ENCODE measurements at regions not wholly inside any gene's neighbourhood (a gene's known extent, or its start where the extent isn't known, plus 50 kb on each side); places are given as distances from the start of the nearest gene placed in this dataset.
A peak's percentile ranks its signal among the peaks of the same experiment; 100 is the strongest.

DNA sequence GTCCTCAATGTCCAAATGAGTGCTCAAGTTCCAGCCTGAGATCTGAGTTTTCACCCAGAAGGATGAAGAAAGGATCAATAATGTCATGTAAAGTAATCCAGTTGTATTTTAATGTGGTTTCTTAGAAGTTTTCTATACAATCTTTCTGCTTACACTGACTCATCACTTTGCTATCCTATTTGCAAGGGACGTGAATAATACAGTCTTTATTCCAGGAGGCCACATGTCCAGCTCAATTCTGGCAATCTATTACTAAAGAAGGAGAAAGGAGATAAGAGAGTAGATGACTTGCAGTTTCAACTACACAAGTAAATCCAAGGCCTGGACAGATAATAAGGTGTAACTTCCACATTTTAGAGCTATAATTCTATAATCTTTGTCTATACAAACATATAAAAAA lies 601.1 kb upstream of the SETBP1 start:
- DNase-seq = no peak

DNA sequence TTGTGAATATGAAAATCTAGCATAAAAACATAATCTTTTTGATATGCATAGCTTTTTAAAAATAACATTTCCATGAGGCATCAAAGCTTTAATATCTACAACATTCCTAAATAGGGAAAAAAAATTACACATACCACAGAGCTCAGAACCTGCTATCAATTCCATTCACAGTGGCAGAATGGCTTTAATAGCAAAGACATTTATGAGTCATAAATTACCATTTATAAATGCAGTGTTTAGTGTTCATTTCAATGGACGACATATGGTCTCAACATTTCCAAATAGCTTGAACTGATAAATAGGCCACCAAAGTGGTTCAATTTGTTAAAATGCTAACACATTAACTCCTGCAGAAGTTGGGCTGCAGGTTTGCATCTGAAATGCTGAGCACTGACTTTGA lies 600.6 kb upstream of the SETBP1 start:
- DNase-seq = no peak

DNA sequence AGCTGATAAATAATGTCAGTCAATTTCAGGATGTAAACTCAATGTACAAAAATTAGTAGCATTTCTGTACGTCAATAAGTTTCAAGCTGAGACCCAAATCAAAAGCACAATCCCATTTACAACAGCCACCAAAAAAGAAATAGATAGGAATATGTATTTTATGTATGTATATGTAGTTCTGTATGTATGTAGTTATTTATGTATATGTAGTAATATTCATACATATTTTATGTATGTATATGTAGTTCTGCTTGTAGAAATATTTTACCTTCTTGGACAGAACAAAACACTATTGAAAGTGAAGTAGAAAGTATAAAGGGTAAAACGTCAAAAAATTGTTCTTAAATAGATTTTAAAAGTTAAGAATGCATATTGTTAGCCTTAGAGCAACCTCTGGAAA lies 591.0 kb upstream of the SETBP1 start:
- no peak for DNase-seq

DNA sequence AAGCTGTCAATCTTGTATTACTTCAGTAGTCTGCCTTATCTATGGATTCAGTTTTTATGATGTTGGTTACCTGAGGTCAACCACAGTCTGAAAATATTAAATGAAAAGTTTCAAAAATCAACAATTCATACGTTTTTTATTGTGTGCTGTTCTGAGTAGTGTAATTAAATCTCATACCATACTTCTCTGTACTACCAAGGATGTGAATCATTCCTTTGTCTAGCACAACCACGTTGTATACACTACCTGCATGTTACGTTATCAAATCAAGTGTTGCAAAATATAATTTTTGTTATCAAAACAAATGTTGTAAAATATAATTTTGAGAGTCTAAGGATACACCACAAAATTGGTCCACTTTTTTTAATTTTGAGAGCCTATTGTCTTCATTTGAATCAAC lies 590.2 kb upstream of the SETBP1 start:
- DNase-seq = no peak

DNA sequence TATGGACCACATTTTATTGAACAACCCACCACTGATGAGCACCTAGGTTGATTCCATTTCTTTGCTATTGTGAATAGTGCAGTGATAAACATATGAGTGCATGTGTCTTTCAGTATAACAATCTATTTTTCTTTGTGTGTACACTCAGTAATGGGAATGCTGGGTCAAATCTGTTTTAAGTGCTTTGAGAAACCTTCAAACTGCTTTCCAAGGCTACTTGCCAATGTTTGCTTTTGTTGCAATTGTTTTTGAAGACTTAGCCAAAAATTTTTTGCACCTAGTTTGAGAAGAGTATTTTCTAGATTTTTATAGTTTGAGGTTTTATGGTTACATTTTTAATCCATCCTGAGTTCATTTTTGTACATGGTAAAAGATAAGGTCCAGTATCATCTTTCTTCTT lies 587.4 kb upstream of the SETBP1 start:
- no peak for DNase-seq

DNA sequence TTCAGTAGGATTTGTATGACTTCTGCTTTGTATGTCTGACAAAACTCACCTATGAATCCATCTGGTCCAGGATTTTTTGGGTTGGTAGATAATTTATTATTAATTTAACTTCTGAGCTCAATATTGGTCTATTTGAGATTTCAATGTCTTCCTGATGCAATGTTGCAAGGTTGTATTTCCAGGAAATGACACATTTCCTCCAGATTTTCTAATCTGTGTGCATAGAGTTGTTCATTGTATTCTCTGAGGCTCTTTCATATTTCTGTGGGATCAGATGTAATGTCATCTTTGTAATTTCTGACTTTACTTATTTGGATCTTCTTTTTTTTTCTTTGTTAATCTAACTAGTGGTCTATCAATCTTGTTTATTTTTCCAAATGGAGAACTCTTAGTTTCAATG lies 584.7 kb upstream of the SETBP1 start:
- no peak for DNase-seq

DNA sequence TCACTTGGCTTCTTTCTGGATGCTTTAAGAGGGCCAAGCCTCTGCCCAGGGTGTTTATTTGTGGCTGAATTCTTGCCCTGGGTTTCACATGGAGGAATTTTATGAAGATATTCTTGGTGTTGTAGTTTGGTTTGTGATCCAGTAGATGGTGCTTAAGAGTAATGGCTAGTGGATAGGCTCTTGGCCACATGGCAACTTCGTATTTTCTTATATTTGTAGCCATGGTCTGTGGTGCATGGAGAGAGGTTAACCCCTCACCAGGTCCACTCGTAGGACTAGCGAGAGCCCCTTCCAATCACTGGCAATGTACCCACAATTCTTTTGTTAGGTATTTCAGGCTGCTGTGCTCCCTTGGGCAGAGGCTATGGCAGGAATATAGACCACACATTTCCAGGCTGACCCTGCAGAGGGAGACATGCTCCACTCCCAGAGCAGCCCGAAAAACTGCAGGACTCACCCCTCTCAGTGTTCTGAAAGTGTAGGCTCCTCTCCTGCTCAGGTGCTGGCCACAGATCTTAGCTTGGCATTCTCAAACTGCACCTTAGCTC lies 582.1 kb upstream of the SETBP1 start:
- DNase-seq = peak; percentile 22 to 56

DNA sequence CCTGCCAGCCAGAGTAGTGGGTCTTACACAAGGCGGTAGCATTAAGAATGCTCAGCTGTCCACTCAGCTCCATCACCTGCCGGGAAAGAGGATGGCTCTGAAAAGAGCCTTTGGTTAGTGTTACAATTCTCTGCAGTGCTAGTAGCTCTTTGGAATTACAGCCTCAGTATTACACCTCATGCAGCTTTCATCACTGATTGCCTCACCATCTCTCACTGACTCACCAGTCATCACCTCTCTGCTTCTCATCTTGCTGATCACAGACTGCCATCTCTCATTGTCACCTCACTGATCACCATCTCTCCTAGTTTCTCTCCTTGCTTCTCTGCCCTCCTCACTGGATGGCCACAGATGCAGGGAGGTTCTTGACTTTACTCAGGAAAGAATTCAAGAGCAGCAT lies 573.5 kb upstream of the SETBP1 start:
- DNase-seq = no peak

DNA sequence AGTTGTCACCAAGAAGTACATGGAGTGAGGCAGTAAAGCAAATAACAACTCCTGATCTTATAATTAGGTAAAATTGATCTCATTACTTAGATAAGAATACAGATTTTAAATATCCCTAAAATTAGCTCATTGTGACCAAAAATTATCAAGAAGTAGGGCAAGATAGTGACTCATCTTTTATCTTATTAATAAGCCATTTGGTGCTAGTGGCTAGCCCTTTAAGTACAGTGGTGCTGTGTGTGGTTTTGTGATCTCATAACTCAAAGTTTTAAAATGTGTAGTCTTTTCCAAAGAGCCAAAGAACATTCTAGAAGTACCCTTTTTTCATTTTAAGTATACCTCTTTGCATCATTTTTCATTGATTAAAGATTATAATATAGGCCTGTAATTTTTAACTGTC lies 569.4 kb upstream of the SETBP1 start:
- DNase-seq = no peak

DNA sequence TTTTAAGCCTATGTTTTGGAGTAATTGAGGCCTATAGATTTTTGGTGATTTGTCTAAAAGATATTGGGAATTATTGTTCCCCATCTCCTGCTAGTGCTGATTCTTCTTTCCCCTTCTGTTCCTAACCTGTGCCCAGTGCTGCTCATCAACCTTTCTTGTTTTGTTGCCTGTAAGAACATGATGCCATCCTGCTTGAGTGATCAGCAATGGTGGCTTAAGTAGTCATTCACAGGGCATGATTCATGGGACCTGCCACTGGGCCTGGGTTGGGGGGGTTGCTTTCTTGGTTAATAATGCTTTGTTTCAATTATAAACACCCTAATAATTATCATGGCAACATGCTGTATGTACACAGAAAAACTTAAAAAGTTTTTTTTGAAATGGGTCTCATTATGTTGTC lies 562.9 kb upstream of the SETBP1 start:
- DNase-seq = no peak

DNA sequence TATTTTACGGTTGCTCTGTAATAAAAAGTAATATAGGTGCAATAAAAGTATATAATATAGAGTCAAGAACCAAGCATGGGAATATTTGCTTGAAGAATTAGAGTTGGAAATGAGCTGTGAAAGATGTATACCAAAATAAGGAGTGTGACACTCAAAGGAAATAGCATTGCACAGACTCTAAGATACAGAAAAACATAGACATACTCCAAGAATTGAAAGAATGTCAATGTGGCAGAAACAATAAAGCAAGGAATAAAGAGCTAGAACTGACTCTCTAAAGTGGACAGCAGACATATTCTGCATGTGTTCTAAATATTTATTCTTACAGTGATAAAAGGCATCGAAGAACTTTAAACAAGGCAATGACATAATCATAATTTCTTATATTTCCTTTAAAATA lies 561.1 kb upstream of the SETBP1 start:
- DNase-seq = no peak

DNA sequence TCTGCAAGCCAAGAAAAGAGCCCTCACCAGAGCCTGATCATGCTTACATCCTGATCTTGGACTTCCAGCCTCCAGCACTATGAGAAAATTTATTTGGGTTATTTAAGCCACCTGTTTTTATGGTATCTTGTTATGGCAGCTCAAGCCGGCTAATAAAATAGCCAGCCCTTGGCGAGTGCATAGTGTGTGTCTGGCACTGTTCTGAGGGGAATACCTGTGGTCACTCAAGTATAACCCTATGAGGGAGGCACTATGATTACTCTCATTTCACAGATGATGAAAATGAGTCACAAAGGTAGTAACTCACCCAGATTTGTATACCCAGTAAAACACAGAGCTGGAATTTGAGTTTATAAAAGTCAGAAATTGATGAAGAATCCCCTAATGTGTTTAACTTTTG lies 556.9 kb upstream of the SETBP1 start:
- DNase-seq = no peak

DNA sequence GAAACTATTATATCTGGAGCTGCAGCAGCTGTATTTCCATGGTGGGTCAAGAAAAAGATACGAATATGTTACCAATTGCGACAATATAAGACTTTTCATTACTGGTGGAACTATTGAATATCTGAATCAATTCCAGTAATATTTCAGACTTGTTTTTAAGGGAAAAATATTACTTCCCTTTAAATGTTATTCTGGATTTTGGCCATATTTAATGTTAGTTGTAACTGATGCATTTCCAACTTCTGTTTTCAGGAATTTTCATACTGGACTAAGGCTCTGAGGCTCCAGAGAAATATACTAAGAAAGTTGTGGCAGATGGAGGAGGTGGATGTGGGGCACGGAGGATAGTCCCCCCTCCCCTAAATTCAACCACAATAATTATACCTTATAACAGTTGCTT lies 555.2 kb upstream of the SETBP1 start:
- DNase-seq = no peak

DNA sequence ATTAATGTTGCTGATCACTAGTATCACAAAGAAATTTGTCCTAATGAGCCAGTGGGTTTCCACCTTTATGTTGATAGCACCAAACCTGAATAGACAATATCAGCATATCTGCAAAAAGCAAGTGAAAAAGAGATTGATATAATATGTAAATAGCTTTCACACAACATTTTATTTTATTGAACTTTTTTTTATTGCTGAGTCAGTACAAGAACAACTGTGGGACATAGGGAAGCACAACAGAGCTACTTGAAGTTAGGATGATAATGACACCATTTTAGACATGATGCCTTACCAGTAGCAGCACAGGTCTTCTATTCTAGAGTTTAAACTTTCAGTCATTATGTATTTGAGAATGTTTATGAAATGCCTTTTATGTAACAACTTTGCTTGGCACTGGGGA lies 554.1 kb upstream of the SETBP1 start:
- DNase-seq = no peak

DNA sequence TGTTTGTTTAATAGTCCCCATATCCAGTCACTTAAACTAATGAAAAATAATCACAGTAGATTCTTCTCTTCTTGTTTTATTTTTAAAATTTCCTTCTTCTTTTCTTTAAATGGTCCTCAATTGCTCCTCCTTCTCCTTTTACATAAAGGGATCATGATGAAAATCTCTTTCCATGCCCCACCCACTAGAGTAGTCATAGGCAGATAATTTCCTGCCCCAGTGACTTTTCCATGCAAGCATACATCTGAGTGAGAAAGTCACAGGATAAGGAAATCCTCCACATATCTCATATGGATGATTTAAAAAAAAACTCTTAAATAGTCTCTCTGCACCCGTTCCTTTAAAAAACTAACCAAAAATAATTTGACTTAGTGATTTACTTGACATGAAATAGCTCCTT lies 552.3 kb upstream of the SETBP1 start:
- no peak for DNase-seq

DNA sequence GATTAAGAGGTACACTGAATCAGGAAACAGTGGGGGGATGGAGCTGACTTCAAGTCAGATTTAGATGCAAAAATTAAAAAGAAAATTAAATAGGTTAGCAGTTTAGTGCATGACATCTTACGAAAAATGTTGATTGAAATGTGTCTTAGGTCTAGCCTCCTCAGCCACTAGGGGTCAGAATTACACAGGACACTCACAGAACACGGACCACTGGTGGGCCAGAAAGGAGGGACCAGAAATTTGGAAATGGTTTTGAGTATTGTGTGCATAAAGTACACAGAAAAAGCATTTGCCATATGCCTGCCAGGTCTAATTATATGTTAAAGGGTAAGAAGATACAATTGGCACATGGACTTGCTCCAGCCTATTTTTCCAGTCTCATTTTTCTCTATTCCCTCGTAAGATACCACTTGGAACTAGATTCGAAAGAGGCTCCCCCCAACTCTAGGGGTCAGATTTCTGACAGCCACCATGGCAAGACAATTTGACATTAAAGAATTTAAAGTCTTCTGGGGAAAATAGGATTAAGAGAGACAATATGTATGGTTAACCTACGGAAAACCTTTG lies 550.2 kb upstream of the SETBP1 start:
- DNase-seq = peak; percentile 6 to 68

DNA sequence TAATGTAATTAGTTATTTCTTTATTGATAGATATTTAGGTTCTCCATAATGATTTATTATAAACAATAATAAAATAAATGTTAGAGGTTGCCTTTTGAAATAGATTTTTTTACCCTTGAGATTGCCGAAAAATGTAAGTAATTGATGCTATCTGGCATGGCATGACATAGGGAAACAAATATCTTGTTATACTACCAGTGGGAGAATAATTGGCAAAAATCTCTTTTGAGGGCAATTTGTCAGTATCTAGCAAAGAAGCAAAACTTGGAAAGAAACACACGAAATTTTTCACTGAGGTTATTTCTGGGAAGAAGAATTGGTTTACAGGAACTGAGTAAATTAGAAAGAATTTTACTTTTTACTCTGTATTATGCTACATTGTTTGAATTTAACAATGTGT lies 547.2 kb upstream of the SETBP1 start:
- no peak for DNase-seq

DNA sequence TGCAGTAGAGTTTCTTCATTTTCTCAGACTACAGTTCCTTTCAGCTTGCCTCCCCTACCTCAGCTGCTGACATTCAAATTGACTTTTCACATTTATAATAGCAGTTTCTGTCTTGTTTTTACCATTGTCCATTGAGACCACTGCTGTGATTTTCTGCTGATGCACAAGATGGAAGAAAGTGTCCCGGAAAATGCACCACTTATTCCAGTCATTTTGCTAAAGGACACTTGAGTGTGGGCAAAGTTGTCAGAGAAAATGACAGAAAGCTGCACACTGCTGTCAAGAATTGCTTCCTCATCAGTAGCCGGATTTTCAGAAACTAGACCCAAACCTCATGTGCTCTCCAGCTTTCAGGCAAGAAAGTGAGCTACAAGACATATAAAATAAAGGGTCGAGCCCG lies 546.2 kb upstream of the SETBP1 start:
- no peak for DNase-seq

DNA sequence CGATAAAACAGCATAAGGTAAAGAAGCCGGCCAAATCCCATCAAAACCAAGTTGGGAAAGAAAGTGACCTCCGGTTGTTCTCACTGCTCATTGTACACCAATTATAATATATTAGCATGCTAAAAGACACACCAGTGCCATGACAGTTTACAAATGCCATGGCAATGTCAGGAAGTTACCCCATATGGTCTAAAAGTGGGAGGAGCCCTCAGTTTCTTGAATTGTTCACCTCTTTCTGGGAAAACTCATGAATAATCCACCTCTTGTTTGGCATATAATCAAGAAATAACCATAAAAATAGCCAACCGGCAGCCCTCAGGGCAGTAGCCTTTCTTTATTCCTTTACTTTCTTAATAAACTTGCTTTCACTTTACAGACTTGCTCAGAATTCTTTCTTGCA lies 544.9 kb upstream of the SETBP1 start:
- no peak for DNase-seq

DNA sequence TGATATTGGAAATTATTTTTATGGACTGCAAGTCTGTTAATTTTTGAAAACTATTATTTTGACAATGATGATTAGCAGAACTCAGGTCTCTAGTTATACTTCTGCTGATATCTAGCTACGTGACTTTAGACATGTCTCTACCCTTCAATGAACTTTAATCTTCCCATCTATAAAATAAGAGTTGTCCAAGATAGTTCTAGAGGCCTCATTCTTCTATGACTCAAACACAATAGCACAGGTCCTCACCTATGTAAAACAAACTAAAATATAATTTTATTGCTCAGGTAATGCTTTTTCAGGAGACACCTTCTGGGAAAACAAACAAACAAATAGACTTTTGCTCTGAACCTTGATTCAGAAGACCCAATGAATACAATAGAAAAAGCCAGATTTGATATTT lies 544.4 kb upstream of the SETBP1 start:
- no peak for DNase-seq

DNA sequence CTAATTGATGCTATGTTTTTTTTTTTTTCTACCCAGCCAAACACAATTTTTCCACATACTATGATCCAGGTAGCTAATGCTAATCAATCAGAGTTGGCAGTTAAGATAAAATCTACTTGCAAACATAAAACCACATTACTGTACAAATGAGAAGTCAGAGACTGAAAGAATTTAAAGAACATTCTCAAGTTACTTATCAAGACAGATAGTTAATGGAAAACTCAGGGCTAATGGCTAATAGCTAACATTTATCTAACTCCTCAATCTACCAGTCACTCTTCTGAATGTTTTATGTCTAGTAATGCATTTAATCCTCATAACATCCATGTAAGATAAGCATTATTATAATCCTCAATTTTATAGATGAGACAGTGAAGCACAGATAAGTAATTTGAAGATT lies 537.6 kb upstream of the SETBP1 start:
- no peak for DNase-seq

DNA sequence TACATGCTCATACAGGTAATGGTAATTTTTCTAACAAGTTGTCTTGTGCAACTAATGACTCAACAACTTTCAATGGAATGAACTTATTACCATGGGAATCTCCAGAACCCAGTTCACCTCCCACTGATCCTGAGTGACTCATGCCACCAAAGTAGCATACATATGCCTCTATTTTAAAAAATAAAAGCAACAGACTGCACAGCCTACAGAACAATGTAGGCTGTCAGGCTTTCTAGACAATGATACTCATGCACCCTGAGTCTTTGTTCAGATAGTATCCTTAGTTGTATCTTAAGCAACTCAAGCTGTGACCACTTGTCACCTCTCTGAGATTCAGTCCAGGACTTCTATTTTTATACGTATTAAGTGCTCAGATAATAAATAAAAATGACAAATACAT lies 531.0 kb upstream of the SETBP1 start:
- no peak for DNase-seq

DNA sequence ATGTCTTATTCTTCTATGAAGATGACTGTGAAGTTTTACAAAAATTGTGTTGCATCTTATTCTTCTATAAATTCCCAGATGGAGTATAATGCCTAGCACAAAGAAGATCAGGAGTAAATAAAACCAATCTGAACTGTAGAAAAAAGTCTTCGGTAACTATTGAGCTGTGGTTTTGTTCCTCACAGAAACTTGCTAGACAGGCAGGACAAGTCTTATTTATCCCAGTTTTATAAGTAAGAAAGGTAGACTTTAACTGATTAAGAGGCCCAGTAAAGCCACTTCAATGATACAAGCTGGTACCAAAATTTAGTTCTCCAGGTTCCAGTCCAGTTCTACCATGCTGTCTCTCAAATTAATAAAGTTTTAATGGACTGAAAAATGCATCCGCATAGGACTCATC lies 526.7 kb upstream of the SETBP1 start:
- no peak for DNase-seq

DNA sequence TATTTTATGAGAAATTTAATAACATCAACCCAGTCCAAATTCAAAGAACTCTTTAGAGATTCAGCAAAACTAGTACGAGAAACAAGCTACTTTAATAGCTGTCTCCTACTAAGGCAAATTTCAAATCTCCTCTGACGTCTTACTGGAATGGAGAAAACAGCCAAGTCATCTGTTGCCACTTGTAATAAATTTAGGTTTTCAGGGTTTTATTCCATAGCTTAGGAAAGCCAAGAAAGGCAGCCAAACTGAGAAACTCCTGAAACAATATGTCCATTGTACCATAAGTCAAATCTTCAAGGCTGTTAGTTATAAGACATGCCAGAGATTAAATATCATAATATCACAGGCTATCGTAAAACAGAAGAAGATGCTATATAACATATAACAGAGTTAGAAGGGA lies 524.6 kb upstream of the SETBP1 start:
- DNase-seq = no peak

DNA sequence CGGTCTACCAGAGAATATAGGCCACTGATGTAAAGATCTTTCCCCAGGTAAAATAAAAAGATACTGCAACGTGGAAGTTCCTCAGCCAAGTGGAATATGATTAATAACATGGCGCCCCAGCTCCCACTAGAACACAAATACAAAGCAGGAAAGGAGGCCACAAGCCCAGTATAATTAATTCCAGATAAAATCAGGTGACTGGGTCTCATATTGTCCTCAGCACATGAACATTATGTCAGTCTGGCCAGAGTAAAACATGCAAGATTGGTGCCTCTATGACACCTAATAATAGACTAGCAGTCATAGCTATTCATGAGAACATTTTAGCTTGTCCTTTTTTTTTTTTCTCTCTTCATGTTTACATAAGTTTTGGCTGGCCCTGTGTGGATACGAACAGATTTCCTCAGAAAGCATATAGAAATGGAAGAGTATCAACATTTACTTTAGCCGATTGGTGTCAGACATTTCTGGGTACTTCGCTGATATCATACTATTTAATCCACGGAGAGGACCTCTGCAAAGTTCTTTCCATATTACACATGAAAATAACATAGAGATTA lies 523.8 kb upstream of the SETBP1 start:
- DNase-seq = no peak
